Mammary epithelial cell (primary cell): ENCODE measurements at regions not wholly inside any gene's neighbourhood (a gene's known extent, or its start where the extent isn't known, plus 50 kb on each side); places are given as distances from the start of the nearest gene placed in this dataset.

ENCODE experiments used
- CTCF ChIP-seq, 2 donors: IDR thresholded peaks in 1 of 2; conservative IDR thresholded peaks in 1 of 2; 2 replicates each; pipeline ENCODE4 v1.5.1; 2011 to 2012; ENCODE audit warnings: inconsistent platforms in 2 of 2, low read length in 2 of 2, mild to moderate bottlenecking in 2 of 2, control low read depth in 1 of 2, low read depth in 1 of 2; ENCODE audit not compliant: insufficient read depth in 1 of 2; ENCODE audit errors: extremely low read depth in 1 of 2
- EZH2 ChIP-seq: IDR thresholded peaks from 2 replicates; pipeline ENCODE4 v1.6.1; 2012; ENCODE audit warnings: low read length, inconsistent platforms, borderline replicate concordance

DNA sequence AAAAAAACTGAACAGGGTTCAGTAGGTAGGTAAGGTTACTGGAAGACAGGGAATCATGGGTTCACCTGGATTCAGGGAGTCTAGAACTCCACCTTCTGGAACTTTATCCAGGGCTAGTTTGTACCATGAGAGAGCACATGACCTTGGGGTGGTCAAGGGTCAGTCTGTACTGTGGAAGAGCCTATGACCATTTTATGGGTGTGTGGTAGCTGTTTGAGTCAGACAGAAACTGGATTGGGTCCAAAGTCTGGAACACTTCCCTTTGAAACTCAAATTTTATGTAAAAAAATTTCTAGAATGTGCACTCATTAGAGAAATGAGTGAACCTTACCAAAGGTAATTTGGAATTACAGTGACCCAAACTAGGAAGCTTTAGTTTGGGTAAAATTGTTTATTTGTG is 486.0 kb upstream of the AGTR1 start:
- TF ChIP-seq CTCF (conservative IDR thresholded peaks at IDR 0.05 in 1 of 2, IDR thresholded peaks at IDR 0.05 in 1 of 2; ENCODE audit: extremely low read depth in 1 of 2, insufficient read depth in 1 of 2, low read depth in 1 of 2, low read length in 2 of 2) (no peak), EZH2 (no peak)
